WTC11 (cell line): ENCODE measurements at regions not wholly inside any gene's neighbourhood (a gene's known extent, or its start where the extent isn't known, plus 50 kb on each side); places are given as distances from the start of the nearest gene placed in this dataset.
"Not testable (repeated sequence)": the region's sequence is repeated elsewhere in the genome, so short reads cannot be mapped to it uniquely, and the experiment has no call there.

Experiments used
- ATAC-seq: fragments of 200-7000 bp; cut with Tn5 transposase; 2 replicates; pipeline ENCODE4 v1.10.0; 2021; ENCODE audit warnings: mild to moderate bottlenecking, moderate library complexity
- CTCF ChIA-PET: fragments of 300-600 bp; sonication (Branson Sonifier 250); formaldehyde crosslinking; loops from one replicate; lab custom pipeline; 2021; ENCODE audit warnings: antibody characterized with exemption; lab: Charles Lee
- POLR2A ChIA-PET: fragments of 350-600 bp; sonication (Branson Sonifier 250); formaldehyde crosslinking; loops from one replicate; lab custom pipeline; 2021; ENCODE audit warnings: antibody characterized with exemption; lab: Charles Lee
- DNase-seq: peaks from one replicate; pipeline ENCODE4 v3.0.0; 2021; ENCODE audit warnings: low spot score
- H3K27ac Mint-ChIP-seq: 2 replicates; pipeline ENCODE4 v1.8.0; 2021; ENCODE audit warnings: mixed read lengths
- H3K27me3 Mint-ChIP-seq: 2 replicates; pipeline ENCODE4 v1.8.0; 2021; ENCODE audit warnings: low read depth, mild to moderate bottlenecking, moderate library complexity, mixed read lengths
- H3K36me3 Mint-ChIP-seq: 2 replicates; pipeline ENCODE4 v1.8.0; 2021; ENCODE audit warnings: mixed read lengths
- H3K4me1 Mint-ChIP-seq: 2 replicates; pipeline ENCODE4 v1.8.0; 2022; ENCODE audit warnings: mixed read lengths
- H3K4me3 Mint-ChIP-seq: 2 replicates; pipeline ENCODE4 v1.8.0; 2021; ENCODE audit warnings: mild to moderate bottlenecking, moderate library complexity, mixed read lengths
- H3K9me3 Mint-ChIP-seq: 2 replicates; pipeline ENCODE4 v1.8.0; 2021; ENCODE audit warnings: mixed read lengths
- ATF6 ChIP-seq: sonication (generic); formaldehyde crosslinking; IDR thresholded peaks from 2 replicates; pipeline ENCODE4 v1.8.1; 2023; ENCODE audit warnings: mild to moderate bottlenecking, missing genetic modification reagents
- CBFB ChIP-seq: sonication (generic); formaldehyde crosslinking; IDR thresholded peaks from 2 replicates; pipeline ENCODE4 v1.8.1; 2022; ENCODE audit warnings: mild to moderate bottlenecking, low read depth, missing genetic modification reagents
- CREM ChIP-seq: sonication (generic); formaldehyde crosslinking; IDR thresholded peaks from 2 replicates; pipeline ENCODE4 v1.8.1; 2022; ENCODE audit warnings: mild to moderate bottlenecking, missing genetic modification reagents, moderate library complexity
- FOXJ3 ChIP-seq: sonication (generic); formaldehyde crosslinking; IDR thresholded peaks from 2 replicates; pipeline ENCODE4 v1.9.0; 2021; ENCODE audit warnings: missing genetic modification reagents, mild to moderate bottlenecking, borderline replicate concordance
- FOXK1 ChIP-seq: sonication (generic); formaldehyde crosslinking; IDR thresholded peaks from 2 replicates; pipeline ENCODE4 v1.8.0; 2022; ENCODE audit warnings: mild to moderate bottlenecking, moderate library complexity, missing genetic modification reagents
- FOXP4 ChIP-seq: sonication (generic); formaldehyde crosslinking; IDR thresholded peaks from 2 replicates; pipeline ENCODE4 v1.8.0; 2022; ENCODE audit warnings: mild to moderate bottlenecking, missing genetic modification reagents
- GTF2I ChIP-seq: fragments of 250-450 bp; sonication (Bioruptor Pico); conservative IDR thresholded peaks from 2 replicates; pipeline ENCODE4 v1.4.0; 2021; ENCODE audit warnings: mild to moderate bottlenecking
- HMGA2 ChIP-seq: fragments of 250-450 bp; sonication (Bioruptor Pico); IDR thresholded peaks from 2 replicates; pipeline ENCODE4 v1.4.0; 2021; ENCODE audit warnings: mild to moderate bottlenecking, moderate library complexity
- MYBL2 ChIP-seq: sonication (generic); formaldehyde crosslinking; IDR thresholded peaks from 2 replicates; pipeline ENCODE4 v1.8.1; 2023; ENCODE audit warnings: mild to moderate bottlenecking, moderate library complexity, missing genetic modification reagents
- PRRX2 ChIP-seq: fragments of 250-450 bp; sonication (Bioruptor Pico); IDR thresholded peaks from 2 replicates; pipeline ENCODE4 v1.8.0; 2021; ENCODE audit warnings: mild to moderate bottlenecking
- SMAD3 ChIP-seq: sonication (generic); formaldehyde crosslinking; IDR thresholded peaks from 2 replicates; pipeline ENCODE4 v1.8.0; 2022; ENCODE audit warnings: missing genetic modification reagents, mild to moderate bottlenecking, borderline replicate concordance
- SP1 ChIP-seq: sonication (generic); formaldehyde crosslinking; conservative IDR thresholded peaks from 2 replicates; pipeline ENCODE4 v1.8.1; 2022; ENCODE audit warnings: missing genetic modification reagents
- ZNF138 ChIP-seq: sonication (generic); formaldehyde crosslinking; conservative IDR thresholded peaks from 2 replicates; pipeline ENCODE4 v1.8.1; 2022; ENCODE audit warnings: mild to moderate bottlenecking, moderate library complexity, missing genetic modification reagents
- ZNF512 ChIP-seq: sonication (generic); formaldehyde crosslinking; IDR thresholded peaks from 2 replicates; pipeline ENCODE4 v1.8.1; 2022; ENCODE audit warnings: missing genetic modification reagents, borderline replicate concordance
- TF ChIP-seq, protein P1 (sequence below): sonication (generic); formaldehyde crosslinking; IDR thresholded peaks from 2 replicates; pipeline ENCODE4 v1.8.1; 2022; ENCODE audit warnings: low read depth, mild to moderate bottlenecking, moderate library complexity, missing genetic modification reagents, borderline replicate concordance
- TF ChIP-seq, protein P2 (sequence below): sonication (generic); formaldehyde crosslinking; IDR thresholded peaks from 2 replicates; pipeline ENCODE4 v1.8.0; 2023; ENCODE audit warnings: missing genetic modification reagents, mild to moderate bottlenecking, borderline replicate concordance

GRCh38 chr1:232868793-232869491 lies 63.7 kb downstream of the MAP10 start (continued):
- TF ChIP-seq, protein P1, sequence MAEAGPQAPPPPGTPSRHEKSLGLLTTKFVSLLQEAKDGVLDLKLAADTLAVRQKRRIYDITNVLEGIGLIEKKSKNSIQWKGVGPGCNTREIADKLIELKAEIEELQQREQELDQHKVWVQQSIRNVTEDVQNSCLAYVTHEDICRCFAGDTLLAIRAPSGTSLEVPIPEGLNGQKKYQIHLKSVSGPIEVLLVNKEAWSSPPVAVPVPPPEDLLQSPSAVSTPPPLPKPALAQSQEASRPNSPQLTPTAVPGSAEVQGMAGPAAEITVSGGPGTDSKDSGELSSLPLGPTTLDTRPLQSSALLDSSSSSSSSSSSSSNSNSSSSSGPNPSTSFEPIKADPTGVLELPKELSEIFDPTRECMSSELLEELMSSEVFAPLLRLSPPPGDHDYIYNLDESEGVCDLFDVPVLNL (CRISPR knock-in tag) = no peak
- TF ChIP-seq FOXJ3 (no peak), FOXP4 (CRISPR knock-in tag) (no peak), GTF2I (no peak), ATF6 (CRISPR knock-in tag) (no peak), HMGA2 (CRISPR knock-in tag) (no peak), PRRX2 (CRISPR knock-in tag) (no peak)
- TF ChIP-seq, protein P2, sequence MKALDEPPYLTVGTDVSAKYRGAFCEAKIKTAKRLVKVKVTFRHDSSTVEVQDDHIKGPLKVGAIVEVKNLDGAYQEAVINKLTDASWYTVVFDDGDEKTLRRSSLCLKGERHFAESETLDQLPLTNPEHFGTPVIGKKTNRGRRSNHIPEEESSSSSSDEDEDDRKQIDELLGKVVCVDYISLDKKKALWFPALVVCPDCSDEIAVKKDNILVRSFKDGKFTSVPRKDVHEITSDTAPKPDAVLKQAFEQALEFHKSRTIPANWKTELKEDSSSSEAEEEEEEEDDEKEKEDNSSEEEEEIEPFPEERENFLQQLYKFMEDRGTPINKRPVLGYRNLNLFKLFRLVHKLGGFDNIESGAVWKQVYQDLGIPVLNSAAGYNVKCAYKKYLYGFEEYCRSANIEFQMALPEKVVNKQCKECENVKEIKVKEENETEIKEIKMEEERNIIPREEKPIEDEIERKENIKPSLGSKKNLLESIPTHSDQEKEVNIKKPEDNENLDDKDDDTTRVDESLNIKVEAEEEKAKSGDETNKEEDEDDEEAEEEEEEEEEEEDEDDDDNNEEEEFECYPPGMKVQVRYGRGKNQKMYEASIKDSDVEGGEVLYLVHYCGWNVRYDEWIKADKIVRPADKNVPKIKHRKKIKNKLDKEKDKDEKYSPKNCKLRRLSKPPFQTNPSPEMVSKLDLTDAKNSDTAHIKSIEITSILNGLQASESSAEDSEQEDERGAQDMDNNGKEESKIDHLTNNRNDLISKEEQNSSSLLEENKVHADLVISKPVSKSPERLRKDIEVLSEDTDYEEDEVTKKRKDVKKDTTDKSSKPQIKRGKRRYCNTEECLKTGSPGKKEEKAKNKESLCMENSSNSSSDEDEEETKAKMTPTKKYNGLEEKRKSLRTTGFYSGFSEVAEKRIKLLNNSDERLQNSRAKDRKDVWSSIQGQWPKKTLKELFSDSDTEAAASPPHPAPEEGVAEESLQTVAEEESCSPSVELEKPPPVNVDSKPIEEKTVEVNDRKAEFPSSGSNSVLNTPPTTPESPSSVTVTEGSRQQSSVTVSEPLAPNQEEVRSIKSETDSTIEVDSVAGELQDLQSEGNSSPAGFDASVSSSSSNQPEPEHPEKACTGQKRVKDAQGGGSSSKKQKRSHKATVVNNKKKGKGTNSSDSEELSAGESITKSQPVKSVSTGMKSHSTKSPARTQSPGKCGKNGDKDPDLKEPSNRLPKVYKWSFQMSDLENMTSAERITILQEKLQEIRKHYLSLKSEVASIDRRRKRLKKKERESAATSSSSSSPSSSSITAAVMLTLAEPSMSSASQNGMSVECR (CRISPR knock-in tag) = no peak

DNA sequence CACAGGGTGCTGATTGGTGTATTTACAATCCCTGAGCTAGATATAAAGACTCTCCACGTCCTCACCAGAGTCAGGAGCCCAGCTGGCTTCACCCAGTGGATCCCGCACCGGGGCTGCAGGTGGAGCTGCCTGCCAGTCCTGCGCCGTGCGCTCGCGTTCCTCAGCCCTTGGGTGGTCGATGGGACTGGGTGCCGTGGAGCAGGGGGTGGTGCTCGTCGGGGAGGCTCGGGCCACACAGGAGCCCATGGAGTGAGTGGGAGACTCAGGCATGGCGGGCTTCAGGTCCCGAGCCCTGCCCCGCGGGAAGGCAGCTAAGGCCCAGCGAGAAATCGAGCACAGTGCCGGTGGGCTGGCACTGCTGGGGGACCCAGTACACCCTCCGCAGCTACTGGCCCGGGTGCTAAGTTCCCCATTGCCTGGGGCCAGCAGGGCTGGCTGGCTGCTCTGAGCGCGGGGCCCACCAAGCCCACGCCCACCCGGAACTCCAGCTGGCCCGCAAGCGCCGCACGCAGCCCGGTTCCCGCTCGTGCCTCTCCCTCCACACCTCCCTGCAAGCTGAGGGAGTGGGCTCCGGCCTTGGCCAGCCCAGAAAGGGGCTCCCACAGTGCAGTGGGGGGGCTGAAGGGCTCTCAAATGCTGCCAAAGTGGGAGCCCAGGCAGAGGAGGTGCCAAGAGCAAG lies 66.2 kb downstream of the MAP10 start:
- H3K27me3 Mint-ChIP-seq, H3K27ac Mint-ChIP-seq, ATAC-seq, DNase-seq, H3K4me1 Mint-ChIP-seq, H3K9me3 Mint-ChIP-seq, H3K36me3 Mint-ChIP-seq, POLR2A ChIA-PET, H3K4me3 Mint-ChIP-seq: not testable (repeated sequence)
- CTCF ChIA-PET = interaction anchor here (1.3 kb wide), 1 partner anchor 9 kb away, joined by 4 read pairs; no protein-coding TSS in a partner anchor

- ChIA-PET CTCF (no interaction called here), POLR2A (no interaction called here)
- no peaks in the 10 kb centered on the region for H3K4me1 Mint-ChIP-seq
- H3K36me3 Mint-ChIP-seq = no peaks in the 10 kb centered on the region
- H3K4me3 Mint-ChIP-seq = no peak overlapping the region
- no peak for ATAC-seq
- no peak overlapping the region for H3K27ac Mint-ChIP-seq
- no peak for DNase-seq
- no peaks in the 10 kb centered on the region for H3K27me3 Mint-ChIP-seq
- H3K9me3 Mint-ChIP-seq = no peaks in the 10 kb centered on the region
- TF ChIP-seq FOXK1 (CRISPR knock-in tag) (no peak), ZNF138 (CRISPR knock-in tag) (no peak), ZNF512 (no peak), SP1 (no peak), MYBL2 (CRISPR knock-in tag) (no peak), SMAD3 (CRISPR knock-in tag) (no peak), CBFB (CRISPR knock-in tag) (no peak), CREM (CRISPR knock-in tag) (no peak), GTF2I (no peak)
- TF ChIP-seq, protein P2 (CRISPR knock-in tag) = no peak
Measured at GRCh38 chr1:232872284-232872683, 67.1 kb downstream of the MAP10 start.
